SK-N-SH (cell line): ENCODE measurements at regions not wholly inside any gene's neighbourhood (a gene's known extent, or its start where the extent isn't known, plus 50 kb on each side); places are given as distances from the start of the nearest gene placed in this dataset.

Experiments
- CTCF ChIA-PET: fragments of 300-600, 350-600 bp; formaldehyde crosslinking; extraction: SDS; loops from one replicate; lab custom pipeline; 2021; lab: Yijun Ruan, JAX
- POLR2A ChIA-PET: fragments of 350-600 bp; sonication (Branson Sonifier 250); formaldehyde crosslinking; extraction: SDS; loops from one replicate; lab custom pipeline; 2020; ENCODE audit warnings: antibody characterized with exemption, inconsistent platforms; lab: Yijun Ruan, JAX
- DNase-seq: peaks from one replicate; pipeline ENCODE4 v3.0.0; 2012
- H2AFZ ChIP-seq: fragments of 200-600 bp; sonication (generic); 2 replicates; pipeline ENCODE4 v1.8.1; 2016; ENCODE audit warnings: antibody characterized with exemption, mild to moderate bottlenecking, low read depth
- H3F3A ChIP-seq: fragments of 200-600 bp; sonication (generic); replicated peaks from 2 replicates; pipeline ENCODE3; 2016; ENCODE audit warnings: antibody characterized with exemption, mild to moderate bottlenecking; ENCODE audit not compliant: insufficient read depth
- H3K27ac ChIP-seq, 2 experiments: fragments of 200-500 bp in 1 of 2; fragments of 200-600 bp in 1 of 2; sonication (Bioruptor generic) in 1 of 2; sonication (generic), shearing (Covaris generic) in 1 of 2; 2 replicates each; pipeline versions ENCODE4 v1.5.1 to v1.6.1; 2014 to 2016; ENCODE audit warnings: low read depth in 2 of 2, inconsistent platforms in 1 of 2, low read length in 1 of 2, mild to moderate bottlenecking in 1 of 2, mixed read lengths in 1 of 2
- H3K27me3 ChIP-seq: fragments of 200-600 bp; sonication (generic), shearing (Covaris generic); 2 replicates; pipeline ENCODE4 v1.6.1; 2016; ENCODE audit warnings: mixed run types; ENCODE audit not compliant: insufficient read depth
- H3K36me3 ChIP-seq, 2 experiments: fragments of 200-500 bp in 1 of 2; fragments of 200-600 bp in 1 of 2; sonication (Bioruptor generic) in 1 of 2; sonication (generic) in 1 of 2; replicated peaks in 1 of 2; 2 replicates each; pipeline versions ENCODE3 to v1.5.1; 2014 to 2016; ENCODE audit warnings: low read length in 1 of 2, mild to moderate bottlenecking in 1 of 2; ENCODE audit not compliant: insufficient read depth in 2 of 2, control insufficient read depth in 1 of 2
- H3K4me1 ChIP-seq, 2 experiments: fragments of 200-500 bp in 1 of 2; fragments of 200-600 bp in 1 of 2; sonication (Bioruptor generic) in 1 of 2; sonication (generic), shearing (Covaris generic) in 1 of 2; 2 replicates each; pipeline versions ENCODE4 v1.5.1 to v1.6.1; 2014 to 2016; ENCODE audit warnings: low read depth in 1 of 2, low read length in 1 of 2, mixed run types in 1 of 2; ENCODE audit not compliant: insufficient read depth in 2 of 2, control insufficient read depth in 1 of 2
- H3K4me2 ChIP-seq: fragments of 200-600 bp; sonication (generic), shearing (Covaris generic); 2 replicates; pipeline ENCODE4 v1.6.1; 2017; ENCODE audit warnings: mixed run types
- H3K4me3 ChIP-seq, 2 experiments: fragments of 200-500 bp in 1 of 2; fragments of 200-600 bp in 1 of 2; sonication (Bioruptor generic) in 1 of 2; sonication (generic), shearing (Covaris generic) in 1 of 2; 2 replicates each; pipeline versions ENCODE4 v1.5.1 to v1.8.1; 2014 to 2016; ENCODE audit warnings: low read depth in 2 of 2, inconsistent platforms in 1 of 2, low read length in 1 of 2, mild to moderate bottlenecking in 1 of 2, mixed read lengths in 1 of 2, moderate library complexity in 1 of 2
- H3K79me2 ChIP-seq: fragments of 200-600 bp; sonication (generic); 2 replicates; pipeline ENCODE4 v1.8.1; 2017; ENCODE audit warnings: mild to moderate bottlenecking; ENCODE audit not compliant: insufficient read depth
- H3K9ac ChIP-seq: fragments of 200-600 bp; sonication (generic); 2 replicates; pipeline ENCODE4 v1.6.1; 2017; ENCODE audit warnings: mixed run types
- H3K9me2 ChIP-seq: fragments of 200-600 bp; sonication (generic); 2 replicates; pipeline ENCODE4 v1.6.1; 2017; ENCODE audit warnings: mixed run types
- H3K9me3 ChIP-seq: fragments of 200-600 bp; sonication (generic); 2 replicates; pipeline ENCODE4 v1.6.1; 2017; ENCODE audit warnings: mixed run types, mild to moderate bottlenecking, moderate library complexity
- H4K20me1 ChIP-seq: fragments of 200-600 bp; sonication (generic); 2 replicates; pipeline ENCODE4 v1.6.1; 2017; ENCODE audit warnings: mild to moderate bottlenecking, mixed run types; ENCODE audit not compliant: insufficient read depth
- CTCF ChIP-seq: fragments of 200-600 bp; sonication (generic); IDR thresholded peaks from 2 replicates; pipeline ENCODE4 v1.6.1; 2017; ENCODE audit warnings: antibody characterized with exemption, mild to moderate bottlenecking, moderate library complexity
- EP300 ChIP-seq, 2 experiments: IDR thresholded peaks; 2 replicates each; pipeline versions ENCODE4 v1.4.0 to v1.6.1; 2012; ENCODE audit warnings: borderline replicate concordance in 1 of 2, low read depth in 1 of 2, low read length in 1 of 2
- EZH2phosphoT487 ChIP-seq: fragments of 200-600 bp; sonication (generic); IDR thresholded peaks from 2 replicates; pipeline ENCODE4 v1.6.1; 2017; ENCODE audit warnings: low read depth, mixed run types, mild to moderate bottlenecking, antibody characterized with exemption, moderate library complexity, borderline replicate concordance
- FOSL2 ChIP-seq: IDR thresholded peaks from 2 replicates; pipeline ENCODE4 v1.4.0; 2012; ENCODE audit warnings: low read depth, mild to moderate bottlenecking, moderate library complexity, borderline replicate concordance
- FOXJ3 ChIP-seq: sonication (generic); formaldehyde crosslinking; IDR thresholded peaks from 2 replicates; pipeline ENCODE4 v1.5.1; 2020; ENCODE audit warnings: mild to moderate bottlenecking, missing genetic modification reagents
- FOXM1 ChIP-seq: IDR thresholded peaks from 2 replicates; pipeline ENCODE4 v1.4.0; 2012; ENCODE audit warnings: low read depth, mild to moderate bottlenecking
- GATA2 ChIP-seq: sonication (generic); formaldehyde crosslinking; IDR thresholded peaks from 2 replicates; pipeline ENCODE4 v1.5.0; 2020; ENCODE audit warnings: mild to moderate bottlenecking, missing genetic modification reagents
- IRF3 ChIP-seq: fragments of 150-350 bp; IDR thresholded peaks from 2 replicates; pipeline ENCODE4 v1.6.1; 2016; ENCODE audit warnings: mild to moderate bottlenecking, low read depth, low read length
- POLR2AphosphoS5 ChIP-seq: IDR thresholded peaks from 2 replicates; pipeline ENCODE4 v1.6.1; 2012; ENCODE audit warnings: low read depth, low read length
- TCF12 ChIP-seq: IDR thresholded peaks from 2 replicates; pipeline ENCODE4 v1.4.0; 2012
- WGBS: methylation state at CpG from one replicate; pipeline ENCODE4 v1.1.6; 2017; ENCODE audit warnings: low lambda C conversion rate; 5-methylcytosine and 5-hydroxymethylcytosine counted together

GRCh38 chr6:91299544-91300491 is 712.9 kb upstream of the MAP3K7 start:
- DNase-seq, result no peak
- H4K20me1 ChIP-seq, result no peaks in the 10 kb centered on the region
- 2% methylated on average over 7 of the region's 7 CpGs for WGBS
- H3K27ac ChIP-seq, result no peak overlapping the region
- no peak overlapping the region for H3K4me3 ChIP-seq
- ChIA-PET CTCF (no interaction called here), POLR2A (no interaction called here)
- no peaks in the 10 kb centered on the region for H3K9me2 ChIP-seq
- no peak overlapping the region for H3K4me2 ChIP-seq
- H3K9ac ChIP-seq, result no peak overlapping the region
- no peaks in the 10 kb centered on the region for H3K4me1 ChIP-seq
- H3K27me3 ChIP-seq, result no peaks in the 10 kb centered on the region
- no peaks in the 10 kb centered on the region for H3K36me3 ChIP-seq
- no peak for TF ChIP-seq IRF3
- no peak for TF ChIP-seq FOSL2
- TF ChIP-seq FOXM1, result no peak
- no peak for TF ChIP-seq EP300 (IDR thresholded peaks at IDR 0.05; ENCODE audit: borderline replicate concordance in 1 of 2, low read depth in 1 of 2, low read length in 1 of 2)
- TF ChIP-seq CTCF, result no peak
- no peak for TF ChIP-seq TCF12
- no peak for TF ChIP-seq FOXJ3 (CRISPR knock-in tag)
- TF ChIP-seq EZH2phosphoT487, result no peak
- TF ChIP-seq POLR2AphosphoS5, result no peak
- no peak for TF ChIP-seq GATA2 (CRISPR knock-in tag)
- H2AFZ ChIP-seq, result no peak overlapping the region
- H3F3A ChIP-seq, result no peaks in the 10 kb centered on the region
- H3K79me2 ChIP-seq, result no peaks in the 10 kb centered on the region
- H3K9me3 ChIP-seq, result no peaks in the 10 kb centered on the region

- Histone ChIP-seq H3K9me3 (no peaks in the 10 kb centered on the region), H3K4me2 (no peak overlapping the region), H4K20me1 (no peaks in the 10 kb centered on the region), H3K27ac (no peak overlapping the region), H3K79me2 (no peaks in the 10 kb centered on the region), H3K9me2 (no peaks in the 10 kb centered on the region), H3K4me1 (no peaks in the 10 kb centered on the region), H2AFZ (no peak overlapping the region), H3K4me3 (no peak overlapping the region), H3K27me3 (no peaks in the 10 kb centered on the region), H3K9ac (no peak overlapping the region), H3F3A (no peaks in the 10 kb centered on the region), H3K36me3 (no peaks in the 10 kb centered on the region)
- POLR2A ChIA-PET, result no interaction called here
- under 1% methylated on average over 4 of the region's 4 CpGs for WGBS
- CTCF ChIA-PET, result no interaction called here
- no peak for TF ChIP-seq FOSL2
- no peak for DNase-seq
Observed at GRCh38 chr6:91298543-91299145, 711.8 kb upstream of the MAP3K7 start.
